K562 (cell line): ENCODE measurements at regions not wholly inside any gene's neighbourhood (a gene's known extent, or its start where the extent isn't known, plus 50 kb on each side); places are given as distances from the start of the nearest gene placed in this dataset.

Experiments used
- PHB2 ChIP-seq: fragments of 450-650 bp; IDR thresholded peaks from 2 replicates; pipeline ENCODE4 v1.6.1; 2017; ENCODE audit warnings: low read depth
- SP1 ChIP-seq: sonication (generic); formaldehyde crosslinking; IDR thresholded peaks from 2 replicates; pipeline ENCODE4 v1.8.1; 2022; ENCODE audit warnings: mild to moderate bottlenecking, missing genetic modification reagents
- TF ChIP-seq, protein P1 (sequence below), 3 experiments: IDR thresholded peaks in 2 of 3; conservative IDR thresholded peaks in 1 of 3; 2 replicates each; pipeline ENCODE4 v1.5.1; 2011 to 2012; ENCODE audit warnings: low read length in 3 of 3, mild to moderate bottlenecking in 3 of 3, control low read depth in 2 of 3, improper control_type of control experiment in 1 of 3, inconsistent platforms in 1 of 3, low read depth in 1 of 3, mixed read lengths in 1 of 3, moderate library complexity in 1 of 3; ENCODE audit not compliant: insufficient read depth in 2 of 3

DNA sequence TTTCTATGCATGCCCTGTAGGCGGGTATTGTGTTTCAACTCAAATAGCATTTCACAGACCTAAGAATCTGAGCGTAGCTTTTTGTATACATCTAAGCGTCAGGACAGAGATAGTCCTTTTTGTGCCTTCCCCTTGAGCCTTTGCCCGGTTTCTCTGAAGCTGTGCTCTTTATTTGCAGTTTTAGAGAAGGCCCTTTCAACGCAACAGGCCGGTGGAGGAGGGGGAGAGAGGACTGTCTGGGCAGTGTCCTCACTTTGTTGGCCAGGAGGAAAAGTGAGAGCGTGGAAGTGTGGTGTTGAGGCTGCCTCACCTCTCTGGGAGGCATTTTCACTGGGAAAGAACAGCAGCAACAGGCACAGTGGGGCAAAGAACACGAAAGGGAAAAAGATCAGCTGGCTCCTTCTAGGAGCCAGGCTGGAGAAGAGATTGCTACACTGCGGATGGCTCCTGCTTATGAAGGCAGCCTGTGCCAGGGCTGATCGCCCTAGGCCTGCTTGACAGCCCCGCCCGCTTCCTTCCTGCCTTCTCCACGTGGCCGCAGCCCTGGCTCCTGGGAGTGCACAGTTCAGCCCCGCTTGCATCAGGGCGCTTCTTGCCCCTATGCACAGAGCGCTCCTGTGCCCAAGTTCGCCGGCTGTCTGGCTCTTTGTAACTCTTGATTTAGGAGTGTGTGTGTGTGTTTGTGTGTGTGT lies 195.6 kb upstream of the POU3F3 start:
- TF ChIP-seq PHB2 (no peak), SP1 (no peak)
- TF ChIP-seq, protein P1, sequence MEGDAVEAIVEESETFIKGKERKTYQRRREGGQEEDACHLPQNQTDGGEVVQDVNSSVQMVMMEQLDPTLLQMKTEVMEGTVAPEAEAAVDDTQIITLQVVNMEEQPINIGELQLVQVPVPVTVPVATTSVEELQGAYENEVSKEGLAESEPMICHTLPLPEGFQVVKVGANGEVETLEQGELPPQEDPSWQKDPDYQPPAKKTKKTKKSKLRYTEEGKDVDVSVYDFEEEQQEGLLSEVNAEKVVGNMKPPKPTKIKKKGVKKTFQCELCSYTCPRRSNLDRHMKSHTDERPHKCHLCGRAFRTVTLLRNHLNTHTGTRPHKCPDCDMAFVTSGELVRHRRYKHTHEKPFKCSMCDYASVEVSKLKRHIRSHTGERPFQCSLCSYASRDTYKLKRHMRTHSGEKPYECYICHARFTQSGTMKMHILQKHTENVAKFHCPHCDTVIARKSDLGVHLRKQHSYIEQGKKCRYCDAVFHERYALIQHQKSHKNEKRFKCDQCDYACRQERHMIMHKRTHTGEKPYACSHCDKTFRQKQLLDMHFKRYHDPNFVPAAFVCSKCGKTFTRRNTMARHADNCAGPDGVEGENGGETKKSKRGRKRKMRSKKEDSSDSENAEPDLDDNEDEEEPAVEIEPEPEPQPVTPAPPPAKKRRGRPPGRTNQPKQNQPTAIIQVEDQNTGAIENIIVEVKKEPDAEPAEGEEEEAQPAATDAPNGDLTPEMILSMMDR (IDR thresholded peaks at IDR 0.05 in 2 of 3, conservative IDR thresholded peaks at IDR 0.05 in 1 of 3; ENCODE audit: insufficient read depth in 2 of 3, low read depth in 1 of 3, low read length in 3 of 3) = no peak
